Stomach smooth muscle (tissue), 2 donors: ENCODE measurements at regions not wholly inside any gene's neighbourhood (a gene's known extent, or its start where the extent isn't known, plus 50 kb on each side); places are given as distances from the start of the nearest gene placed in this dataset.
"Not testable (repeated sequence)": the region's sequence is repeated elsewhere in the genome, so short reads cannot be mapped to it uniquely, and the experiment has no call there.

Experiments used
- H3K27ac ChIP-seq: one replicate; pipeline ENCODE4 v1.7.0; 2013; ENCODE audit warnings: mild to moderate bottlenecking, low read length, inconsistent platforms
- H3K27me3 ChIP-seq, 2 donors: one replicate each; pipeline ENCODE4 v1.7.0; 2013; ENCODE audit warnings: low read length in 2 of 2; ENCODE audit not compliant: insufficient read depth in 2 of 2, control insufficient read depth in 1 of 2
- H3K36me3 ChIP-seq, 2 donors: one replicate each; pipeline ENCODE4 v1.7.0; 2013; ENCODE audit warnings: low read length in 2 of 2; ENCODE audit not compliant: control insufficient read depth in 2 of 2, insufficient read depth in 2 of 2
- H3K4me1 ChIP-seq: one replicate; pipeline ENCODE4 v1.7.0; 2013; ENCODE audit warnings: low read length; ENCODE audit not compliant: control insufficient read depth, insufficient read depth
- H3K4me3 ChIP-seq, 2 donors: one replicate each; pipeline ENCODE4 v1.7.0; 2013; ENCODE audit warnings: low read length in 2 of 2
- H3K9ac ChIP-seq, 2 donors: one replicate each; pipeline ENCODE4 v1.7.0; 2013; ENCODE audit warnings: low read length in 2 of 2, mild to moderate bottlenecking in 1 of 2
- H3K9me3 ChIP-seq, 2 donors: one replicate each; pipeline ENCODE4 v1.7.0; 2013; ENCODE audit warnings: low read length in 2 of 2; ENCODE audit not compliant: control insufficient read depth in 2 of 2
- donor health status: healthy.
- donor health status: Pancreatic carcinoma.

DNA sequence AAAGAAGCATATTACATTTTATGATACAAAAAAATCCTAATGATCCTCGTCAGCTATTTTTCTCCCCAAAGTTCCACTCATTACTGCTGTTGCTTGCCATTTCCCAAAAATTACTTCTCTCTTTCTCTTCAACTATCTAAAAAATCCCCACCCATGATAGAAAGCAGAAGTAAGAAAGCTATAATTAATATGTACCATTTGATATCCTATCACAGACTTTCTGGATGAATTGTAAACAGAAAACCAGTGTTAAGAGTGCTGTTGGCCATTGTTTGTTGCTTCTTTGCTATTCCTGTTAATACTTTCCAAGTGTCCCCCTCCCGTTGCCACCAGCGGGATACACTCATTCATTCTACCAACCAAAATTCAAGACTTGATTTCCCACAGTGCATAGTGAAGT lies 136.3 kb upstream of the SMARCA2 start:
- no peaks in the 10 kb centered on the region for H3K36me3 ChIP-seq
- no peaks in the 10 kb centered on the region for H3K9me3 ChIP-seq
- no peak overlapping the region for H3K27ac ChIP-seq
- no peak overlapping the region for H3K9ac ChIP-seq
- no peak overlapping the region for H3K4me3 ChIP-seq
- no peaks in the 10 kb centered on the region for H3K27me3 ChIP-seq
- no peaks in the 10 kb centered on the region for H3K4me1 ChIP-seq

DNA sequence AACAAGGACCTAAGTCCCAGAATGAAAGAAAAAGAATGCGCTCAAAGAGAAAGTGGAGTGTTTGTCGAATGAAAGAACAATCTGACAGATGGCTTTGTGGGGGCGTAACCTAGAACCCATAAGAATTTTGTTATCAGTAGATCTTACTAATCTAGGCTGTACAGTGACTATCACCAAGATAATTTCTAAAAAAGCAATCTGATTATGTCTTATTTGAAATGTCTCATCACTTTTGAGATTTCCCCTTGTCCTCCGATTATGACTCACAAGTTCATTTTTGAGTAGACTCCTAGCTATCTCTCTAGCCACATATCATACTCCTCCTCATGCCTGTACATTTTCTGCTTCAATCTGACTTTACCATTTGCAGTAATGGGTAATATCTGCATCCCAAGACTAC lies 135.6 kb upstream of the SMARCA2 start:
- Histone ChIP-seq H3K4me1 (no peaks in the 10 kb centered on the region), H3K9ac (no peak overlapping the region), H3K9me3 (no peaks in the 10 kb centered on the region), H3K27ac (no peak overlapping the region), H3K27me3 (no peaks in the 10 kb centered on the region), H3K36me3 (no peaks in the 10 kb centered on the region), H3K4me3 (no peak overlapping the region)

DNA sequence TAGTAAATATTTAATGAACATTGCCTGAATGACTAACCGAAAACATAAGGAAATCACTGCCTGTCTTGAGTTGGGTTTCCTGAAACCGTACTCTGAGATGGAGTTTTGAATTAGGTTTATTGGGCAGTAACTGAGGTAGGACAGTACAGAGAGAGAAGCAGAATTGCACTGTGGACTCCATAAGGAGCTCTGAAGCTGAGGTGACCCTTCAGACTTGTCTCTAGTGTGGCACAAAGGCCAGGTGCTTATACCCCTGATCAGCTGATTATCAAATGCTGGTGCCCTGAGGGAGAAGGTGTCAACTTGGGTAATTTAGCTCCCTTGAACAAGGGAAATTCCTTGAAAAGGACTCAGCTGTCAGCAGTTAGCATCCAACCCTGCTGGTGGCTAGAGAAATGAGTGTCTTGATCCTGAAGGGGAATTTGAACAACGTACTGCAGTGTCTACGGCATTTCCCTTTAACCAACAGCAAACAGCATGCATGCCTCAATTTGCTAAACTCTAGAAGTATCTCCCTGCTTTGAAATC lies 135.0 kb upstream of the SMARCA2 start:
- no peak overlapping the region for H3K4me3 ChIP-seq
- no peak overlapping the region for H3K27ac ChIP-seq
- H3K27me3 ChIP-seq, result no peaks in the 10 kb centered on the region
- no peaks in the 10 kb centered on the region for H3K4me1 ChIP-seq
- H3K9me3 ChIP-seq, result no peaks in the 10 kb centered on the region
- H3K9ac ChIP-seq, result no peak overlapping the region
- H3K36me3 ChIP-seq, result no peaks in the 10 kb centered on the region

DNA sequence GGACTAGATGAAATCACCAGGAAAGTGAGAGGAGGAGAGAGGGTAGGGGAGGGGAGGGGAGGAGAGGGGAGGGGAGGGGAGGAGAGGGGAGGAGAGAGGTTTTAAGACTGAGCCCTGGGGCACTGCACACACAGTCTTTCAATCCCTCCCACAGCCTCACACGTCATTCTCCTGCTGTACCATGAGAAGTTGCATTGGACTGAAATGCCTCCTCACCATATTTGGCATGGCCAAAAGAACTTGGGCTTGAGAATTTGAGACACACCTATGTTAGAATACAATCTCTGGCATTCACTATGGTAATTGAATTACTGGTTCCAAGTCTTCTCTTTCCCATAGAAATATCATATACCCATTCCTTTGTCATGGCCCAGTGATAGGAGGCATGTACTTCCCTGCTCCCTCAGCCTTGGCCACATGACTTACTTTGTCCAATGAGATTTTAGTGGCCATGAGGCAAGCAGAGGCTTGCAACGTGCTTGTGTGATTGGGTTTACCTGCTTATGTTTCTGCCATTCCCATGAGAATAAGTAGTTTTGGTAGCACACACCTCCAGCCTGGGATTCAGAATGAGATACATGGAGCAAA lies 133.3 kb upstream of the SMARCA2 start:
- Histone ChIP-seq H3K4me1 (no peaks in the 10 kb centered on the region), H3K27ac (no peak overlapping the region), H3K9ac (no peak overlapping the region), H3K36me3 (no peaks in the 10 kb centered on the region), H3K9me3 (no peaks in the 10 kb centered on the region), H3K27me3 (no peaks in the 10 kb centered on the region), H3K4me3 (no peak overlapping the region)

DNA sequence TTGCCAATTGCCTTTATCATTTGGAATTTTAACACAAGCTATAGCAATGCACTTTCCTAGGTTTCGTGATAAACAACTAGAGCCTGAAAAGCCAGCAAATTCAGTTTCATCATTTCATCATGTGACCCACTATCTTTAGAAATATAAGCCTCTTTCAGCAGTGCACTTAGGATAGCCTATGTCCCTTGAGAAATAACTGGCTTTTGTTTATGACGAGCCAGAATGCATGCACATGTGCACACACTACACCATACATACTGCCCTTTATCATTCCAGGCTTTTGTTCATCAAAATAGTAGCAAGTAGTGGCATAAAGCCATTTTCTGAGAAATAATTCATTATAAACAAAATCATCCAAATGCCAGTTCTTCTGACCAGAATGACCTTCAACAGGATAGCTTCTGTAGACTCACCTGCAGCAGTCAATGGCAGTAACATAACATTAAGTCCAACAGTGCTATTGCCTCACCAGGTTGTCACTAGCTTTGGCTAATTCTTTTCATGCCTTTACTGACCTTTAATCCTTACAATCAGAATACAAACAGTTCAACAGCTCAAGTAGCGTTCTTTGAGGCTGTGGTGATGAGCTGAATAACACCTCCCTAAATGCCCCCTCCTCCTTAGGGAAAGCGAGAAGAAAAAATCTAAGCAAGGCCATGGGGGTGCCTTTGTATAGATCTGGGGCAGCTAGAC lies 132.3 kb upstream of the SMARCA2 start:
- Histone ChIP-seq H3K27me3 (no peaks in the 10 kb centered on the region), H3K27ac (no peak overlapping the region), H3K4me3 (no peak overlapping the region), H3K4me1 (no peaks in the 10 kb centered on the region), H3K9me3 (peaks cover 0 to 1% of the 10 kb centered on the region in 2 donors), H3K36me3 (no peaks in the 10 kb centered on the region), H3K9ac (no peak overlapping the region)

DNA sequence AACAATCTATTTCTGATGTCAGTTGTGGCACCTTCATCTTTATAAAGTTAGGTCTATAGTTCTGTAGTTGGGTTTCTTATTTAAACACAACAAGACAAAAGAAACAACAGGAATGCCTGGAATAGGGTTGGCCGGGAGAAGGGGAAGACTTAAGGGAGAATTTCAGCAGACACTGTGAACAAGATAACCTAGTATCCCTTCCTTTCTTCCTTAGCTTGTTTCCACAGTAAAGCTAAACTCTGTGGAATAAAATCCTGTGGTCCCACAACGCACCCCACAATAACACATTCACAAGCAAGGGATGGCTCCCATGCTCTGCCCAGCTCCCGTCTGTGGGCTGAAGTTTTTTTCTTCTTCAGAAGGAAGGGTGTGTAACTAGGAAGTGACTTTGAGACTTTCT lies 124.9 kb upstream of the SMARCA2 start:
- Histone ChIP-seq H3K4me3 (no peak overlapping the region), H3K27ac (no peak overlapping the region), H3K36me3 (no peaks in the 10 kb centered on the region), H3K27me3 (no peaks in the 10 kb centered on the region), H3K4me1 (no peaks in the 10 kb centered on the region), H3K9me3 (peaks cover 0 to 2% of the 10 kb centered on the region in 2 donors), H3K9ac (no peak overlapping the region)

DNA sequence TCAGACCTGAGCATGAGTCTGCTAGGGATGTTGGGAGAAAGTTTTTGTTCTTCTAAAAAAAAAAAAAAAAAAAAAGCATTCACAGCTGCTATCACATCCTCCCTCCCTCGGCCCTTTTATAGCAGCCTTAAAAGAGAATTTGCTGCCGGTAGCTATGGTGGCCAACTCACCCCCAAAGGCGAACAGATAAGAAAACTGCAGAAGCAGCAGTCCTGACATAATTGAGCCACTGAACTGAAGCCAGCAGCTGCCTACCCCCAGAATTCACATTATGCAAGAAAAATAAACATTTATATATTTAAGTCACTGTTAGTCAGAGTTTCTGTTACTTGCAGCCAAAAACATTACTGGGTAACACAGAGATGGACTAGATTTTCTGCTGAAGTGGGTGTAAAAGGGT lies 124.3 kb upstream of the SMARCA2 start:
- H3K4me3 ChIP-seq, result no peak overlapping the region
- no peak overlapping the region for H3K27ac ChIP-seq
- H3K27me3 ChIP-seq, result no peaks in the 10 kb centered on the region
- H3K9ac ChIP-seq, result no peak overlapping the region
- no peaks in the 10 kb centered on the region for H3K4me1 ChIP-seq
- H3K9me3 ChIP-seq, result peaks cover 0 to 2% of the 10 kb centered on the region in 2 donors
- no peaks in the 10 kb centered on the region for H3K36me3 ChIP-seq

DNA sequence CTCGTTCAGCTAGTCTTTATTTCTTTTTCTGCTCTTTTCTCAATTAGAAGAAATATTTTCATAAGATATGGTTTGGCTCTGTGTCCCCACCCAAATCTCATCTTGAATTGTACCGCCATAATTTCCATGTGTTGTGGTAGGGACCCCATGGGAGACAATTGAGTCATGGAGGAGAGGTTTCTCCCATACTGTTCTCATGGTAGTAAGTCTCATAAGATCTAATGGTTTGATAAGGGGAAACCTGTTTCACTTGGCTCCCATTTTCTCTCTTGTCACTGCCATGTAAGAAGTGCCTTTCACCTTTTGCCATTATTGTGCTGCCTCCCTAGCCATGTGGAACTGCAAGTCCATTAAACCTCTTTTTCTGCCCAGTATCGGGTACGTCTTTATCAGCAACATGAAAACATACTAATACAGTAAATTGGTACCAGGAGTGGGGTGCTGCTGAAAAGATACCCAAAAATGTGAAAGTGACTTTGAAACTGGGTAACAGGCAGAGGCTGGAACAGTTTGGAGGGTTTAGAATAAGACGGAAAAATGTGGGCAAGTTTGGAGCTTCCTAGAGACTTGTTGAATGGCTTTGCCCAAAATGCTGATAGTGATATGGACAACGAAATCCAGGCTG lies 112.0 kb upstream of the SMARCA2 start:
- H3K9me3 ChIP-seq, H3K27ac ChIP-seq, H3K9ac ChIP-seq, H3K27me3 ChIP-seq, H3K4me1 ChIP-seq, H3K4me3 ChIP-seq, H3K36me3 ChIP-seq: not testable (repeated sequence)

DNA sequence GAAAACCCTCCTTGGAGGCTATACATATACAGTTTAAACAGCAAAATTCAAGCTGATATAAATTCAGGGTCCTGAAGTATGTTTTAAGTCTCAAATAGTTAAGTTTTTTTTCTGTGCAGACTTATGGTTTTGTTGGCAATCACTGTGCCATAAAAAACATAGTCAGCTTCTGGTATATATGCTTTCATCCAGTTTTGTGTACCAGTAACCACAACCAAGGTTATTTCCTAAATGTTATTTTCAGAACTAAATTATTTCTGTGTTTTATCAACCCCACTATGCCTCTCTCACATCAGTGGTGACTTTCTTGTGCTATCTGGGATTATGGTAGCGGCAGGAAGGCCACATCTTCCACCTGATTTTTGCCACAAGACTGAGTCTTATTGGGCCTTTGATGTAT lies 107.7 kb upstream of the SMARCA2 start:
- H3K9ac ChIP-seq, result no peak overlapping the region
- H3K4me3 ChIP-seq, result no peak overlapping the region
- no peaks in the 10 kb centered on the region for H3K4me1 ChIP-seq
- peaks cover 0 to 2% of the 10 kb centered on the region in 2 donors for H3K27me3 ChIP-seq
- no peaks in the 10 kb centered on the region for H3K36me3 ChIP-seq
- H3K9me3 ChIP-seq, result peaks cover 5 to 8% of the 10 kb centered on the region in 2 donors
- no peak overlapping the region for H3K27ac ChIP-seq

DNA sequence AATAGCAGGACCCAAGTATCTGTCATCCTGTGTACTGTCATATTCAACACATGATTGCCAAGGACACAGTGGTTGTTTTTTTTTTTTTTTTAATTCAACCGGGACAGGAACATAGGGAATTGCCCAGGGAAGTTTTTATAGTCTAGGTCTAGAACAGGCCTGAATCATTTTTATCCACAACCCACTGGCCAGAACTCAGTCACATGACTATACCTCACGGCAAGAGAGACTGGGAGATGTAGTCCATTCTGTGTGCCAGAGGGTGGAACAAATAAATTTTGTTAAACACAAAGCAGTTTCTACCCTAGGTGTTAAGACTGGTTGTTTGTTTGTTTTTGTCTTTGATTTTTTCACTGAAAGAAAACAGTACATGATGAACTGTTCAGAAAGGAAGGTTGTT lies 105.8 kb upstream of the SMARCA2 start:
- peaks cover 0 to 2% of the 10 kb centered on the region in 2 donors for H3K27me3 ChIP-seq

More for the DNA sequence above, 105.8 kb upstream of the SMARCA2 start:
- no peaks in the 10 kb centered on the region for H3K4me1 ChIP-seq
- H3K4me3 ChIP-seq, result no peak overlapping the region
- H3K27ac ChIP-seq, result no peak overlapping the region
- no peak overlapping the region for H3K9ac ChIP-seq
- peaks cover 0 to 2% of the 10 kb centered on the region in 2 donors for H3K9me3 ChIP-seq
- H3K36me3 ChIP-seq, result no peaks in the 10 kb centered on the region
